Astrocyte (in vitro differentiated cells and primary cell): ENCODE measurements at regions not wholly inside any gene's neighbourhood (a gene's known extent, or its start where the extent isn't known, plus 50 kb on each side); places are given as distances from the start of the nearest gene placed in this dataset.
A peak's percentile ranks its signal among the peaks of the same experiment; 100 is the strongest.

Experiments
- DNase-seq: peaks from one replicate; pipeline ENCODE4 v3.0.0-alpha.2; 2010; ENCODE audit warnings: low read depth
- FAIRE-seq: peaks from 2 replicates; lab custom pipeline; 2011; peaks lifted over from hg19 to GRCh38; lab: Jason Lieb, UNC
- H2AFZ ChIP-seq: 2 replicates; pipeline ENCODE4 v1.6.0; 2012; ENCODE audit warnings: low read depth, low read length, inconsistent platforms
- H3K27ac ChIP-seq: 2 replicates; pipeline ENCODE4 v1.5.1; 2011; ENCODE audit warnings: low read depth, low read length, inconsistent platforms
- H3K27me3 ChIP-seq: 2 replicates; pipeline ENCODE4 v1.6.0; 2011; ENCODE audit warnings: low read length, inconsistent platforms; ENCODE audit not compliant: insufficient read depth
- H3K36me3 ChIP-seq: 2 replicates; pipeline ENCODE4 v1.5.1; 2011; ENCODE audit warnings: low read length, inconsistent platforms; ENCODE audit not compliant: insufficient read depth
- H3K4me1 ChIP-seq: 2 replicates; pipeline ENCODE4 v1.5.1; 2011; ENCODE audit warnings: low read length, inconsistent platforms; ENCODE audit not compliant: insufficient read depth
- H3K4me2 ChIP-seq: 2 replicates; pipeline ENCODE4 v1.6.0; 2012; ENCODE audit warnings: low read length, inconsistent platforms
- H3K4me3 ChIP-seq: 2 replicates; pipeline ENCODE4 v1.5.1; 2011; ENCODE audit warnings: low read depth, mild to moderate bottlenecking, low read length, inconsistent platforms; ENCODE audit not compliant: insufficient read depth
- H3K79me2 ChIP-seq: 2 replicates; pipeline ENCODE4 v1.6.0; 2012; ENCODE audit warnings: mild to moderate bottlenecking, low read length, inconsistent platforms; ENCODE audit not compliant: insufficient read depth
- H3K9ac ChIP-seq: 2 replicates; pipeline ENCODE4 v1.6.0; 2012; ENCODE audit warnings: mild to moderate bottlenecking, low read length, inconsistent platforms
- H3K9me3 ChIP-seq: 2 replicates; pipeline ENCODE4 v1.5.1; 2012; ENCODE audit warnings: low read depth, mild to moderate bottlenecking, low read length, inconsistent platforms; ENCODE audit not compliant: insufficient read depth
- H4K20me1 ChIP-seq: 2 replicates; pipeline ENCODE4 v1.6.0; 2012; ENCODE audit warnings: low read length, inconsistent platforms; ENCODE audit not compliant: insufficient read depth
- H3K27ac Mint-ChIP-seq: one replicate; pipeline ENCODE4 v1.8.0; 2021; ENCODE audit warnings: mild to moderate bottlenecking, mixed read lengths; ENCODE audit not compliant: unreplicated experiment
- H3K27me3 Mint-ChIP-seq: one replicate; pipeline ENCODE4 v1.8.0; 2021; ENCODE audit warnings: low read depth, mixed read lengths; ENCODE audit not compliant: unreplicated experiment
- H3K36me3 Mint-ChIP-seq: one replicate; pipeline ENCODE4 v1.8.0; 2021; ENCODE audit warnings: low read depth, mixed read lengths; ENCODE audit not compliant: unreplicated experiment
- H3K4me1 Mint-ChIP-seq: one replicate; pipeline ENCODE4 v1.8.0; 2021; ENCODE audit warnings: low read depth, mixed read lengths; ENCODE audit not compliant: unreplicated experiment
- H3K4me3 Mint-ChIP-seq: one replicate; pipeline ENCODE4 v1.8.0; 2021; ENCODE audit warnings: mild to moderate bottlenecking, moderate library complexity, mixed read lengths; ENCODE audit not compliant: unreplicated experiment
- H3K9me3 Mint-ChIP-seq: one replicate; pipeline ENCODE4 v1.8.0; 2021; ENCODE audit warnings: mild to moderate bottlenecking, mixed read lengths; ENCODE audit not compliant: unreplicated experiment
- CTCF ChIP-seq: IDR thresholded peaks from 2 replicates; pipeline ENCODE4 v1.5.1; 2011; ENCODE audit warnings: low read depth, mild to moderate bottlenecking, inconsistent platforms, low read length, moderate library complexity; ENCODE audit not compliant: insufficient read depth
- EZH2 ChIP-seq: IDR thresholded peaks from 2 replicates; pipeline ENCODE4 v1.6.1; 2012; ENCODE audit warnings: mild to moderate bottlenecking, low read length, inconsistent platforms; ENCODE audit not compliant: insufficient read depth

- Histone ChIP-seq H3K9ac (no peak overlapping the region), H3K27ac (no peak overlapping the region), H3K4me1 (peaks cover 7% of the 10 kb centered on the region), H3K36me3 (no peaks in the 10 kb centered on the region), H3K4me2 (no peak overlapping the region), H3K27me3 (no peaks in the 10 kb centered on the region), H4K20me1 (no peaks in the 10 kb centered on the region), H2AFZ (no peak overlapping the region), H3K4me3 (no peak overlapping the region), H3K79me2 (no peaks in the 10 kb centered on the region), H3K9me3 (no peaks in the 10 kb centered on the region)
- peaks cover 10% of the 10 kb centered on the region for H3K4me1 Mint-ChIP-seq
- H3K27me3 Mint-ChIP-seq, result peaks cover 10% of the 10 kb centered on the region
- no peak for DNase-seq
- no peak for FAIRE-seq
- H3K27ac Mint-ChIP-seq, result no peak overlapping the region
- TF ChIP-seq CTCF (no peak), EZH2 (no peak)
- peaks cover 3% of the 10 kb centered on the region for H3K9me3 Mint-ChIP-seq
- H3K36me3 Mint-ChIP-seq, result peaks cover 1% of the 10 kb centered on the region
- no peak overlapping the region for H3K4me3 Mint-ChIP-seq
Measured at GRCh38 chr1:212228591-212229119, 56.6 kb upstream of the PPP2R5A start.

- H3K9me3 ChIP-seq, result no peaks in the 10 kb centered on the region
- no peaks in the 10 kb centered on the region for H4K20me1 ChIP-seq
- DNase-seq, result peak; percentile 83
- peaks cover 13% of the 10 kb centered on the region for H3K4me1 ChIP-seq
- no peak overlapping the region for H3K9ac ChIP-seq
- no peaks in the 10 kb centered on the region for H3K27me3 ChIP-seq
- H3K4me2 ChIP-seq, result peak overlapping the region; percentile 47
- H2AFZ ChIP-seq, result no peak overlapping the region
- Mint-ChIP-seq H3K27ac (no peak overlapping the region), H3K36me3 (peaks cover 1% of the 10 kb centered on the region), H3K4me1 (peaks cover 15% of the 10 kb centered on the region), H3K27me3 (peaks cover 7% of the 10 kb centered on the region), H3K9me3 (no peaks in the 10 kb centered on the region), H3K4me3 (no peak overlapping the region)
- no peak overlapping the region for H3K4me3 ChIP-seq
- no peaks in the 10 kb centered on the region for H3K36me3 ChIP-seq
- H3K79me2 ChIP-seq, result no peaks in the 10 kb centered on the region
- FAIRE-seq, result no peak
- H3K27ac ChIP-seq, result no peak overlapping the region
- no peak for TF ChIP-seq EZH2
- TF ChIP-seq CTCF, result no peak
Measured at GRCh38 chr1:212229654-212230053, 55.6 kb upstream of the PPP2R5A start.

GRCh38 chr1:212230329-212230728 lies 54.9 kb upstream of the PPP2R5A start:
- peaks cover 17% of the 10 kb centered on the region for H3K4me1 ChIP-seq
- Mint-ChIP-seq H3K4me1 (peaks cover 17% of the 10 kb centered on the region), H3K27me3 (peaks cover 7% of the 10 kb centered on the region)

More at GRCh38 chr1:212230329-212230728, 54.9 kb upstream of the PPP2R5A start:
- H2AFZ ChIP-seq, result no peak overlapping the region
- no peaks in the 10 kb centered on the region for H3K79me2 ChIP-seq
- H3K27ac ChIP-seq, result no peak overlapping the region
- Mint-ChIP-seq H3K27ac (no peak overlapping the region), H3K4me3 (no peak overlapping the region), H3K36me3 (peaks cover 1% of the 10 kb centered on the region), H3K9me3 (no peaks in the 10 kb centered on the region)
- H3K9ac ChIP-seq, result no peak overlapping the region
- H3K4me2 ChIP-seq, result no peak overlapping the region
- DNase-seq (no peak), FAIRE-seq (no peak)
- TF ChIP-seq CTCF (no peak), EZH2 (no peak)
- H3K27me3 ChIP-seq, result no peaks in the 10 kb centered on the region
- H4K20me1 ChIP-seq, result no peaks in the 10 kb centered on the region
- no peak overlapping the region for H3K4me3 ChIP-seq
- H3K9me3 ChIP-seq, result no peaks in the 10 kb centered on the region
- no peaks in the 10 kb centered on the region for H3K36me3 ChIP-seq
